ENCODE measurements at regions not wholly inside any gene's neighbourhood (a gene's known extent, or its start where the extent isn't known, plus 50 kb on each side); places are given as distances from the start of the nearest gene placed in this dataset.

DNA sequence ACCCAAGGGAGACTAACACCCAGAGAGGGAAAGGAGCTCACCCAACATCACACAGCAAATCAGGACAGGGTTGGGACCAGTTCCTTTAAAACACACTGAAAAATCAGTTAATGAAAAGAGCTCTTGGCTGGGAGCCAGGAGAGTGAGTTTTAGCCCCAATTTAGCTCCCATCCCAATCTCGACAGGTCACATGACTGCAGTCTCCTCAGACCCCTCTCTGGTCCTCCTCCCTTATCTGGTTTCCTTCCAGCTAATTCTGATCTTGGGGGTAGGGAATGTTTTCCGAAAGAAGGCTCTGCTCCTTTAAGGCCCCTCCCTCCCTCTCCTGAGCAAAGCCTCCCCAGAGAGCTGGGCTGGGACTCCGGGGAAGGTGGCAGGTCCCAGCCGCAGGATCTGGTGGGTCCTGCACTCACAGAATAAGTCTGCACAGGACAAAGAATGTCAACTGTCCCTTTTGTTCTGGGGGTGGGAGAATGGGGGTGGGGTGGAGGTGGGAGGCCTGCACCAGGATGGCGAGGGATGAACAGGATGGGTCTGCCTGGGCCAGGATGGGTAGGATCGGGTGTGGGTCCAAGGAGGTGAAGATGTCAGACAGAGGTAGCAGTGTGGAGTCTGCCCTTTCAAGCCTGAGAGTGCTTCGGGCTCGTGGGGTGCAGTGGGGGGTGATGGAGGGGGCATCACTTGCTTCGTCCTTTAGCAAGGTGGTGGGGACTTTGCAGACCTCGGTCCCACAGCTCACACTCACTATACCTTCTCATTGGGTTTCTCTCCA lies 57.3 kb upstream of the SSBP3 start:
- TF ChIP-seq CTCF (conservative IDR thresholded peaks at IDR 0.05), result no peak
- H3K27ac ChIP-seq, result no peak overlapping the region

DNA sequence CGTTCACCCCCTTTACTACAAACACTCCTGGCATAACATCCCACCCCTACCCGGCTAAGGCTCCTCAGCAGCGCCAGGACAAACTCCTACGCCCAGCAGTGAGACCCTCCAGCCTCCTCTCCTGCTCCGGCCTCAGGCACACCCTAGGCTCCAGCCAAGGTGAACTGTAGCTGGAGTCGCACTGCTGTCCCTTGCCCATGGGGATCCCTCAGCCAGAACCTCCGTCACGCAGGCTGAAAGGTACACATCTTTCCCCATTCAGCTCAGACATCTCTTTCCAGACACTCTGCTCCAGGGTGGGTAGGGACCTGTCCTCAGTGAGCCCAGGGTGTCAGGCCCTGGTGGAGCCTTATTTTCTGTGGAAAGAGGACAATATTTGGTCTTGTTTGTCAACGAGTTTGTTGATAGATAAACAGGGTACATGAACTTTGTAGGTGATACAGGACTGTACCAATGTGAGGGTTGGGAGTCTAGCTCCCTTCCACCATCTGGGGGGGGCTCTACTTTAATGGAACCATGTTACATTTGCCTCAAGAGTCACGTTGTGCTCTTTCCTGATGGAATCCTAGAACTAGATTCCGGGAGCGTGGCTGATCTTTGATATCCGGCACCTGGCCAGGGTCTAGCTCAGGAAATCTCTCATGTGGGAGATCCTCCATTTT lies 56.5 kb upstream of the SSBP3 start:
- no peak overlapping the region for H3K27ac ChIP-seq
- no peak for TF ChIP-seq CTCF (conservative IDR thresholded peaks at IDR 0.05)

DNA sequence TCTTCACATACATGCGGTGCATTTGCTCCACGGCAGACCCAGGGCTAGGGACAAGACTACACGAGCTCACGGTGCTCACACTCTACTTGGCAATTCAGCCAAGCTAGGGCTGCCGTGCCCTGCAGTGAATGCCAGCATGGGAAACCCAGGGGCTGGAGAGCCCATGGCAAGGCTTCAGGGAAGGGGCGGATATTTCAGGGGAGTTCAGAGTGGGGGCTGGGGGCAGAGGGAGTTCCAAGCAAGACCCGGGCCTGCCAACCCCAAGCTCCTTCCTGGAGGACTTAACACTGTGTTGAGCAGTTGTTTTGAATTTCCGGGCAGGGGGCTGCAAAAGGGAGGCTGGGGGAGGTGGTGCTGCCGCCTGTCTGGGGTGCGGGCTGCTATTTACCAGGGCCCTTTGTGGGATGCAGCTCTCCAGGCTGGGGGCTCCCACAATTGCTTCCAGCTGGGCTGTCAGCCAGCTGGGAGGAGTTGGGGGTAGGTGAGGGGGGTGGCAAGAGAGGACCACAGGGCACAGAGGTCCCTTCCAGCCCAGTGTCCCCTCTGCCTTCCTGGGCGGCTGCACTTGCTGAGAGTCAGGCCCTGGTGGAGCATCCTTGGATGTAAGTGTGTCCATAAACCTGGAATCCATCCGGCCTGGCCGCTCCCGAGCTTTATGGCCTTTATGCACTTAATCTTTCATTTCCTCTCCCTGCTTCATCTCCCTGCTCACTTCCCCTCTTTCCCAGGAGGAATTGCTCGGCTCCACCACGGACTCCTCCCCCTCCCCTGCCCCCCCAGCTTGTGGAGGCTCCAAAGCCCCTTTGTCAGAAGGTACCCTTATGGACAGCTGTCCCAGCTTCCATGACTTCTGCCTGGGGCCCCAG lies 55.8 kb upstream of the SSBP3 start:
- no peak for TF ChIP-seq CTCF (conservative IDR thresholded peaks at IDR 0.05)
- H3K27ac ChIP-seq, result no peak overlapping the region

GRCh38 chr1:54460861-54461387 lies 54.7 kb upstream of the SSBP3 start:
- TF ChIP-seq CTCF (conservative IDR thresholded peaks at IDR 0.05), result no peak
- H3K27ac ChIP-seq, result no peak overlapping the region

DNA sequence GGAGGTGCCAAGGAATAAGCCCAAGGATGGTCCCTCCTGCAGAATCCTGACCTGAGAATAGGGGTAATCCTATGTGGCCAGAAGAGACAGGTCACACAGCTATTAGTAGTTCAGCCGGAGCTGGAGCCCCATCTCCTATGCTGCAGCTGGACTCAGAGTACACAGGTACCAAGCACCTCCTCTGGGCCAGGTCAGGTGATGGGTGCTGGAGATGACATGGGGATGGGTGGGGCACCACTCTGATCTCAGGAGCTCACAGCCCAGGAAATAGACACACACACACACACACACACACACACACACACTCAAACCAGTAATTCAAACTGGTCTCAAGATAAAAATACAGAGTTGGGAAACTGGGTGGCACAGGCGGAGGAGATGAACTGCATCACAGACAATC lies 54.2 kb upstream of the SSBP3 start:
- H3K27ac ChIP-seq, result no peak overlapping the region
- no peak for TF ChIP-seq CTCF (conservative IDR thresholded peaks at IDR 0.05)

DNA sequence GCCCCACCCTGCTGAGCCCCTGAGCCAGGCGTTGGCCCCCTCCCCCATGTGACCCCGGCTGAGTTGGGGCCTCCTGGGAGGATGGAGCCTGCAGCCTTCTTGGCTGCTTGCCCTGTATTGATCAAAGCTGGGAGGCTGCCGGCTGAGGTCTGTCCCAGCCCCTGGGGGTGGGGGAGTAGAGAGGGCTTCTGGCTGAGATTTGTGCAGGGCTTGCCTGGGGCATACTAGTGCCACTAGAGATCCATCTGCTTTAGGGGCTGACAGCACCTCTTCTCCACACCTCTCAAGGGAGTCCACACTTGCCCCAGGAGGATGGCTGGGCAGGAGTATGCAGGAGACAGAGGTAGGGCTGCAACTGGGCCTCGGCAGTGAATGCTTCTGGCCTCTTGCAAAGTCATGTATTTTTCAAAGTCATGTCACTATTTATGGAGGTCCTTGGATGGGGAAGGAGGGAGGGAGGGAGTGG lies 53.6 kb upstream of the SSBP3 start:
- H3K27ac ChIP-seq, result no peak overlapping the region
- TF ChIP-seq CTCF (conservative IDR thresholded peaks at IDR 0.05), result no peak

DNA sequence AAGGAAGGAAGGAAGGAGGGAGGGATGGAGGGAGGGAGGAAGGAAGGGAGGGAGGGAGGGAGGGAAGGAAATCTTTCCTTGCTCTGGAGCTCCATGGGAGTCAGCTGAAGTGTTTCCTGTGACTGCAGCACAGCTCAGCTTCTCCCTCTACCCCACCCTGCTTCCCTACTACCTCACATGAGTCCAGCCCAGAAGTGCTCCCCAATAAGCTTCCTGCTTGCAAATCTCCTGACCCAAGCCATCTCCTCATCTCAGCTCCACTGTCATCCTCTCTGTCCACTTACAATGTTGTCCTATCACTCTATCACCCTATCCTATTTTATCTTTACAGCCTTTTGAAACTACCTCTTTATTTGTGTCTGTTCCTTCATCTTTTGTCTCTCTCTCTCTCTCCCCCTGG lies 52.9 kb upstream of the SSBP3 start:
- H3K27ac ChIP-seq, result no peak overlapping the region
- no peak for TF ChIP-seq CTCF (conservative IDR thresholded peaks at IDR 0.05)

Measured in VCaP (cell line).